GM21717 (cell line): ENCODE measurements at regions not wholly inside any gene's neighbourhood (a gene's known extent, or its start where the extent isn't known, plus 50 kb on each side); places are given as distances from the start of the nearest gene placed in this dataset.
"Not testable (repeated sequence)": the region's sequence is repeated elsewhere in the genome, so short reads cannot be mapped to it uniquely, and the experiment has no call there.

Experiments used
- ATAC-seq: cut with Tn5 transposase; IDR thresholded peaks from one replicate; pipeline ENCODE4 v1.9.1; 2021; ENCODE audit warnings: mild to moderate bottlenecking, moderate library complexity; ENCODE audit not compliant: unreplicated experiment

GRCh38 chrX:25503826-25504225, 488.1 kb upstream of the ARX start:
- ATAC-seq = no peak

GRCh38 chrX:25507801-25508200, 492.0 kb upstream of the ARX start:
- ATAC-seq = no peak

GRCh38 chrX:25519258-25519657, 503.5 kb upstream of the ARX start:
- ATAC-seq = no peak

GRCh38 chrX:25522443-25523010, 506.8 kb upstream of the ARX start:
- not testable (repeated sequence) for ATAC-seq

- ATAC-seq = no peak
Observed at GRCh38 chrX:25523574-25524540, 508.1 kb upstream of the ARX start.

GRCh38 chrX:25527156-25527555, 511.4 kb upstream of the ARX start:
- ATAC-seq = no peak

- ATAC-seq = no peak
Observed at GRCh38 chrX:25527596-25527995, 511.8 kb upstream of the ARX start.

- ATAC-seq = no peak
Observed at GRCh38 chrX:25531096-25531495, 515.3 kb upstream of the ARX start.

- no peak for ATAC-seq
Observed at GRCh38 chrX:25534091-25534490, 518.3 kb upstream of the ARX start.

- no peak for ATAC-seq
Observed at GRCh38 chrX:25536307-25536970, 520.7 kb upstream of the ARX start.

GRCh38 chrX:25537699-25538098, 521.9 kb upstream of the ARX start:
- ATAC-seq = no peak

GRCh38 chrX:25544641-25545040, 528.9 kb upstream of the ARX start:
- no peak for ATAC-seq

- no peak for ATAC-seq
Observed at GRCh38 chrX:25548811-25549210, 533.0 kb upstream of the ARX start.

- no peak for ATAC-seq
Observed at GRCh38 chrX:25555521-25555920, 539.8 kb upstream of the ARX start.

GRCh38 chrX:25558137-25558536, 542.4 kb upstream of the ARX start:
- no peak for ATAC-seq

- ATAC-seq = no peak
Observed at GRCh38 chrX:25561190-25561589, 545.4 kb upstream of the ARX start.

GRCh38 chrX:25573631-25574030, 557.9 kb upstream of the ARX start:
- no peak for ATAC-seq

GRCh38 chrX:25596921-25597320, 541.2 kb upstream of the MAGEB18 start:
- no peak for ATAC-seq

- ATAC-seq = no peak
Observed at GRCh38 chrX:25597551-25597950, 540.6 kb upstream of the MAGEB18 start.

GRCh38 chrX:25599061-25599460, 539.1 kb upstream of the MAGEB18 start:
- no peak for ATAC-seq

- no peak for ATAC-seq
Observed at GRCh38 chrX:25600776-25601175, 537.4 kb upstream of the MAGEB18 start.

- ATAC-seq = no peak
Observed at GRCh38 chrX:25601323-25601722, 536.8 kb upstream of the MAGEB18 start.
